NB4 (cell line): ENCODE measurements at regions not wholly inside any gene's neighbourhood (a gene's known extent, or its start where the extent isn't known, plus 50 kb on each side); places are given as distances from the start of the nearest gene placed in this dataset.

ENCODE experiments used
- MYC ChIP-seq: IDR thresholded peaks from 2 replicates; pipeline ENCODE4 v1.6.1; 2011; ENCODE audit warnings: low read depth, low read length
- POLR2A ChIP-seq: IDR thresholded peaks from 2 replicates; pipeline ENCODE4 v1.6.1; 2011; ENCODE audit warnings: mild to moderate bottlenecking; ENCODE audit not compliant: insufficient read length; ENCODE audit errors: extremely low read depth
- TF ChIP-seq, protein P1 (sequence below): IDR thresholded peaks from one replicate; pipeline ENCODE4 v1.5.1; 2012; ENCODE audit warnings: low read depth, low read length
- TF ChIP-seq, protein P2 (sequence below): IDR thresholded peaks from 2 replicates; pipeline ENCODE4 v1.6.1; 2011; ENCODE audit warnings: low read depth, low read length

DNA sequence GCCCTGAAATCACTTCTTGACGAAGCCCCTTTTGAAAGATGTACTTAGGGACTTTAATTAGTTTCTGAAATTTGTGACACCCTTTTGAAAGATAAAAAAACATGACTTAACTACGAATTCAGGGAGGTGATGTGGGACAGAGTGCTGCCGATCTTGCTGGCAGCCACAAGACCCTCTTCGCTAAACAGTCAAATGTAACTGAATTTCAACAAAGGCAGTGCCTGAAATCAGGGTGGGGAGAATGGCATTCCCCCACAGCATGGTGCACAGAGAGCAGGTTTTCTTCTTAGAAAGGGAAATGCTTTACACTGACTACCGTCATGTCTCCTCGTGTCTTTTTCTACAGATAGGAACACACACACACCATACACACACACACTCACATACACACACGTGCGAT, 640.2 kb upstream of the POU3F3 start:
- TF ChIP-seq, protein P1, sequence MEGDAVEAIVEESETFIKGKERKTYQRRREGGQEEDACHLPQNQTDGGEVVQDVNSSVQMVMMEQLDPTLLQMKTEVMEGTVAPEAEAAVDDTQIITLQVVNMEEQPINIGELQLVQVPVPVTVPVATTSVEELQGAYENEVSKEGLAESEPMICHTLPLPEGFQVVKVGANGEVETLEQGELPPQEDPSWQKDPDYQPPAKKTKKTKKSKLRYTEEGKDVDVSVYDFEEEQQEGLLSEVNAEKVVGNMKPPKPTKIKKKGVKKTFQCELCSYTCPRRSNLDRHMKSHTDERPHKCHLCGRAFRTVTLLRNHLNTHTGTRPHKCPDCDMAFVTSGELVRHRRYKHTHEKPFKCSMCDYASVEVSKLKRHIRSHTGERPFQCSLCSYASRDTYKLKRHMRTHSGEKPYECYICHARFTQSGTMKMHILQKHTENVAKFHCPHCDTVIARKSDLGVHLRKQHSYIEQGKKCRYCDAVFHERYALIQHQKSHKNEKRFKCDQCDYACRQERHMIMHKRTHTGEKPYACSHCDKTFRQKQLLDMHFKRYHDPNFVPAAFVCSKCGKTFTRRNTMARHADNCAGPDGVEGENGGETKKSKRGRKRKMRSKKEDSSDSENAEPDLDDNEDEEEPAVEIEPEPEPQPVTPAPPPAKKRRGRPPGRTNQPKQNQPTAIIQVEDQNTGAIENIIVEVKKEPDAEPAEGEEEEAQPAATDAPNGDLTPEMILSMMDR: no peak
- TF ChIP-seq POLR2A: no peak
- TF ChIP-seq MYC: no peak
- TF ChIP-seq, protein P2, sequence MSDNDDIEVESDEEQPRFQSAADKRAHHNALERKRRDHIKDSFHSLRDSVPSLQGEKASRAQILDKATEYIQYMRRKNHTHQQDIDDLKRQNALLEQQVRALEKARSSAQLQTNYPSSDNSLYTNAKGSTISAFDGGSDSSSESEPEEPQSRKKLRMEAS: no peak
